ENCODE measurements at regions not wholly inside any gene's neighbourhood (a gene's known extent, or its start where the extent isn't known, plus 50 kb on each side); places are given as distances from the start of the nearest gene placed in this dataset.
A peak's percentile ranks its signal among the peaks of the same experiment; 100 is the strongest.
"Not testable (repeated sequence)": the region's sequence is repeated elsewhere in the genome, so short reads cannot be mapped to it uniquely, and the experiment has no call there.

DNA sequence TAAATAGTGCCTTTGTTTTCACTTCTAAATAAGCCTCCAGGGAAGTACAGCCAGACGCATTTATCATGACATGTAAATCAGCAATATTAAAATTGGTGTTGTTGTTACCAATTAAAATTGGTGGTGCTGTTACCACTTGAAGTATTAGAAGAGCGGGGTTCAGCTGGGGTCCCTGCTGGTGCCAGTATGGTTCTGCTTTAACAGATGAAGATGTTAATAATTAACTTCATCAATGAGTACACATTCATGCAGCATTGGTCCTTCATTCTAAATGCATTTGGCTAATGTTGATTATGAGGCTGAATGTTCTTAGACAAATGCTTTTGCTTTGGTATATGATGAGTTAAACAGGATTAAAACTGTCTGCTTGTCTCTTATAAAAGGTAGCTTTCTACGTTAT is 67.6 kb upstream of the TMC1 start:
- ATAC-seq (ENCODE audit: low FRiP score in 2 of 2) (no peak), DNase-seq (no peak)
- Histone ChIP-seq H3K27me3 (no peaks in the 10 kb centered on the region), H3K4me3 (no peak overlapping the region), H3K9me3 (no peaks in the 10 kb centered on the region), H3K27ac (no peak overlapping the region), H3K36me3 (no peaks in the 10 kb centered on the region), H3K4me1 (no peaks in the 10 kb centered on the region)
- TF ChIP-seq EP300 (IDR thresholded peaks at IDR 0.05): no peak
- TF ChIP-seq POLR2AphosphoS5 (IDR thresholded peaks at IDR 0.05): no peak
- no peak for TF ChIP-seq POLR2A (IDR thresholded peaks at IDR 0.05)
- TF ChIP-seq, protein P1, sequence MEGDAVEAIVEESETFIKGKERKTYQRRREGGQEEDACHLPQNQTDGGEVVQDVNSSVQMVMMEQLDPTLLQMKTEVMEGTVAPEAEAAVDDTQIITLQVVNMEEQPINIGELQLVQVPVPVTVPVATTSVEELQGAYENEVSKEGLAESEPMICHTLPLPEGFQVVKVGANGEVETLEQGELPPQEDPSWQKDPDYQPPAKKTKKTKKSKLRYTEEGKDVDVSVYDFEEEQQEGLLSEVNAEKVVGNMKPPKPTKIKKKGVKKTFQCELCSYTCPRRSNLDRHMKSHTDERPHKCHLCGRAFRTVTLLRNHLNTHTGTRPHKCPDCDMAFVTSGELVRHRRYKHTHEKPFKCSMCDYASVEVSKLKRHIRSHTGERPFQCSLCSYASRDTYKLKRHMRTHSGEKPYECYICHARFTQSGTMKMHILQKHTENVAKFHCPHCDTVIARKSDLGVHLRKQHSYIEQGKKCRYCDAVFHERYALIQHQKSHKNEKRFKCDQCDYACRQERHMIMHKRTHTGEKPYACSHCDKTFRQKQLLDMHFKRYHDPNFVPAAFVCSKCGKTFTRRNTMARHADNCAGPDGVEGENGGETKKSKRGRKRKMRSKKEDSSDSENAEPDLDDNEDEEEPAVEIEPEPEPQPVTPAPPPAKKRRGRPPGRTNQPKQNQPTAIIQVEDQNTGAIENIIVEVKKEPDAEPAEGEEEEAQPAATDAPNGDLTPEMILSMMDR (IDR thresholded peaks at IDR 0.05): no peak
- WGBS, 2 donors: 91 to 93% methylated on average over 3 of the region's 3 CpGs

DNA sequence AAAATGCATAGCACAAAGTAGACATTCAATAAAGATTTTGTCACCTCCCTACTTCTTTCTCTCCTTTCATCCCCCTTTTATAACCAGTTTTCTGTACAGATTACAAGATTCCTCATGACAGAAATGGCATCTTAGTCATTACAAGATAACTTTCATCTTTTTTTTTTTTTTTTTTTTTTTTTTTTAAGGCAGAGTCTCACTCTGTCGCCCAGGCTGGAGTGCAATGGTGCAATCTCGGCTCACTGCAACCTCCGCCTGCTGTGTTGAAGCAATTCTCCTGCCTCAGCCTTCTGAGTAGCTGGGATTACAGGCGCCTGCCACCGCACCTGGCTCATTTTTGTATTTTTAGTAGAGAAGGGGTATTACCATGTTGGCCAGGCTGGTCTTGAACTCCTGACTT is 75.2 kb upstream of the TMC1 start:
- H3K27ac ChIP-seq; H3K27me3 ChIP-seq; H3K9me3 ChIP-seq; ATAC-seq (ENCODE audit: low FRiP score in 2 of 2); H3K4me3 ChIP-seq; H3K36me3 ChIP-seq; DNase-seq: not testable (repeated sequence)
- WGBS, 2 donors: 63 to 68% methylated on average over 5 of the region's 5 CpGs
- peaks cover 0 to 11% (median 2%) of the 10 kb centered on the region in 4 donors for H3K4me1 ChIP-seq

DNA sequence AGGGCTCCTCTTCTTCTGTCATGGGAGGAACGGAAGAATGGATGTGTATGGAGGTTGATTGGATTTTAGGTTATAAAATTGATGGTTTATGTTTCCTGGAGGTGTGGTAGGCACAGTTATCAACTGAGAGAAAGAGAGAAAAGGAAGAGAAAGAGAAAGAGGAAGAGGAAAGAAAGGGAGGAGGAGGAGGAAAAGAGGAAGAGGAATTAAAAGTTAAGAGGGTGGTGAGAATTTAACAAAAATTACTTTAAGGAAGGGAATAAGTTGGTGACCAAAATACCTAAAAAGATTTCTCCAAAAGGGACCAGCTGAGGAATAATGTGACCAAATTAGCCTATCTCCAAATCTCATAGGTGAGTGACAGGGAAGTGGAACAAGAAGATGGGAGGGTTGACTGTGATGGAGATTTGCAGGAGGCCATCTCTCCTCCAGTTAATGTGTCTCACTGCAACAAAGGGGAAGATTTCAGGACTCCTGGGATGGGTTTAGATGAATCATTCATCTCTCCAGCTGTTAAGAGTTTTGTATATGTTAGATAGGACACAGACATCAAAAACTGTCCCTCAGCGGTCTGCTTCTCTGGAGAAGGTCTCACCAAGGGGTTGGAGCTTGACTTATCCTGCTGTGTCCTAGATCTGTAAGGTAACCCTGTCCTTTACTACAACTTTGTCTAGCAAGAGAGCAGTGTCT is 76.0 kb upstream of the TMC1 start:
- no peak for DNase-seq
- no peak for ATAC-seq (ENCODE audit: low FRiP score in 2 of 2)
- no peak overlapping the region for H3K4me3 ChIP-seq
- no peaks in the 10 kb centered on the region for H3K27me3 ChIP-seq
- H3K27ac ChIP-seq: no peak overlapping the region
- WGBS, 2 donors: 80 to 89% methylated on average over 2 of the region's 2 CpGs
- H3K4me1 ChIP-seq: peaks cover 0 to 11% (median 2%) of the 10 kb centered on the region in 4 donors
- TF ChIP-seq EP300 (IDR thresholded peaks at IDR 0.05): no peak
- TF ChIP-seq, protein P1 (IDR thresholded peaks at IDR 0.05): no peak
- no peaks in the 10 kb centered on the region for H3K9me3 ChIP-seq
- H3K36me3 ChIP-seq: no peaks in the 10 kb centered on the region

DNA sequence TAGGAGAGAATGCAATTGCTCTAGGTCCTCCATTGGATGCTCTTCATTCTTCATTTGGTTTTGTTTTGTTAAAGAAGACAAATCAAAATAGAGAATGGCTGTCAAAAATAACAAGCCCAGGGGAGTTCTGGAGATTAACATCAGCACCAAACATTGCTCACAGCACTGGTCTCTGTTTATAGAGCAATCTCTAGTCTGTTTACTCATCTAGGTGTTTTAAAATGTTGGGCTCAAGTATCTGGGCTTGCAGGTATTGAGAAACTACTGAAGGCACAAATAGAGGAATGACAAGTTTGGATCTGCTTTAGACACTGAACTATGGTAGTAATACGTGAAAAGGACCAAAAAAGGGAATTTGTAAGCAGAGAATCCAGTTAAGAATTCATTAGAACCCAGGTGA is 77.0 kb upstream of the TMC1 start:
- WGBS, 2 donors: 31 to 44% methylated on average over 1 of the region's 1 CpG
- no peak for ATAC-seq (ENCODE audit: low FRiP score in 2 of 2)

DNA sequence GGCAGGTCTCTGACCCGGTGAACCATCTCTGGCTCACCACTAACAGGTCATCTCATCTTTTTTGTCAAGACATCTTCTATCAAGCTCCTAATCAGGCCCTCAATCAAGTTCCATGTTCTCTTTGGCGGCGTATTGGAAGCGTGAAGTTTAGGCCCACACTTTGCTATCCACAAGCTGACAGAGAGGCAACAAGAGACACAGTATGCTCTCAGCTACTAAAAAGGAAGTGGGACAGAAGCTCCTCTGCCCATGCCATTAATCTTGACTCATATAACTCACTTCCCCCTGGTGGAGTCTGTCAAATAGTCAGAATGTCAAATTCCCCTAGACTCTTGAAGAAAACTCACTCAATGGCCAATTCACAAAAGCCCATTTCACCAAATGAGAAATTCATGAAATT is 77.6 kb upstream of the TMC1 start:
- Histone ChIP-seq H3K9me3 (no peaks in the 10 kb centered on the region), H3K27ac (peak overlapping the region in 3 of 4 donors; percentile 10 to 24 (median 18)), H3K36me3 (no peaks in the 10 kb centered on the region), H3K4me1 (peaks cover 0 to 11% (median 2%) of the 10 kb centered on the region in 4 donors), H3K27me3 (no peaks in the 10 kb centered on the region), H3K4me3 (no peak overlapping the region)
- ATAC-seq (ENCODE audit: low FRiP score in 2 of 2) (peak; percentile 57 to 81), DNase-seq (peak in 1 of 2 donors; percentile 38)
- no peak for TF ChIP-seq EP300 (IDR thresholded peaks at IDR 0.05)
- TF ChIP-seq, protein P1 (IDR thresholded peaks at IDR 0.05): peak in 1 of 6 experiments; percentile 20
- WGBS, 2 donors: 58 to 67% methylated on average over 4 of the region's 4 CpGs

More for the DNA sequence above, 77.0 kb upstream of the TMC1 start:
- no peak for TF ChIP-seq POLR2A (IDR thresholded peaks at IDR 0.05)
- no peaks in the 10 kb centered on the region for H3K9me3 ChIP-seq
- no peaks in the 10 kb centered on the region for H3K27me3 ChIP-seq
- DNase-seq: no peak
- H3K36me3 ChIP-seq: no peaks in the 10 kb centered on the region
- H3K27ac ChIP-seq: peak overlapping the region in 1 of 4 donors; percentile 24
- H3K4me1 ChIP-seq: peaks cover 0 to 11% (median 2%) of the 10 kb centered on the region in 4 donors
- no peak overlapping the region for H3K4me3 ChIP-seq
